ENCODE measurements at regions not wholly inside any gene's neighbourhood (a gene's known extent, or its start where the extent isn't known, plus 50 kb on each side); places are given as distances from the start of the nearest gene placed in this dataset.

- in situ Hi-C loops (cut with HindIII; ENCODE audit: low sequenced_read_pairs) = loop anchor here (10.0 kb wide), 1 partner anchor 206 kb away; no protein-coding TSS in a partner anchor
Measured at GRCh38 chr12:111091051-111091450, 170.7 kb upstream of the MYL2 start.

- in situ Hi-C loops (cut with HindIII; ENCODE audit: low sequenced_read_pairs) = loop anchor here (10.0 kb wide), 1 partner anchor 205 kb away; no protein-coding TSS in a partner anchor
Measured at GRCh38 chr12:111089616-111090015, 169.2 kb upstream of the MYL2 start.

- in situ Hi-C loops (cut with HindIII; ENCODE audit: low sequenced_read_pairs) = no loop called here
Measured at GRCh38 chr12:111088409-111088808, 168.0 kb upstream of the MYL2 start.

- in situ Hi-C loops (cut with HindIII; ENCODE audit: low sequenced_read_pairs) = no loop called here
Measured at GRCh38 chr12:111086947-111087700, 166.7 kb upstream of the MYL2 start.

GRCh38 chr12:111085096-111085495 is 164.7 kb upstream of the MYL2 start:
- in situ Hi-C loops (cut with HindIII; ENCODE audit: low sequenced_read_pairs) = no loop called here

GRCh38 chr12:111084605-111085004 is 164.2 kb upstream of the MYL2 start:
- in situ Hi-C loops (cut with HindIII; ENCODE audit: low sequenced_read_pairs) = loop anchor here (5.0 kb wide), 1 partner anchor 33 kb away; no protein-coding TSS in a partner anchor

GRCh38 chr12:111084158-111084557 is 163.8 kb upstream of the MYL2 start:
- in situ Hi-C loops (cut with HindIII; ENCODE audit: low sequenced_read_pairs) = loop anchor here (5.0 kb wide), 1 partner anchor 33 kb away; no protein-coding TSS in a partner anchor

- in situ Hi-C loops (cut with HindIII; ENCODE audit: low sequenced_read_pairs) = loop anchor here (5.0 kb wide), 1 partner anchor 36 kb away; no protein-coding TSS in a partner anchor
Measured at GRCh38 chr12:111081600-111081999, 161.2 kb upstream of the MYL2 start.

- in situ Hi-C loops (cut with HindIII; ENCODE audit: low sequenced_read_pairs) = no loop called here
Measured at GRCh38 chr12:111078731-111079130, 158.4 kb upstream of the MYL2 start.

GRCh38 chr12:111076611-111077451 is 156.5 kb upstream of the MYL2 start:
- in situ Hi-C loops (cut with HindIII; ENCODE audit: low sequenced_read_pairs) = no loop called here

- in situ Hi-C loops (cut with HindIII; ENCODE audit: low sequenced_read_pairs) = no loop called here
Measured at GRCh38 chr12:111076199-111076598, 155.8 kb upstream of the MYL2 start.

- in situ Hi-C loops (cut with HindIII; ENCODE audit: low sequenced_read_pairs) = no loop called here
Measured at GRCh38 chr12:111074965-111075364, 154.6 kb upstream of the MYL2 start.

- in situ Hi-C loops (cut with HindIII; ENCODE audit: low sequenced_read_pairs) = no loop called here
Measured at GRCh38 chr12:111074559-111074958, 154.2 kb upstream of the MYL2 start.

- in situ Hi-C loops (cut with HindIII; ENCODE audit: low sequenced_read_pairs) = no loop called here
Measured at GRCh38 chr12:111073370-111073769, 153.0 kb upstream of the MYL2 start.

- in situ Hi-C loops (cut with HindIII; ENCODE audit: low sequenced_read_pairs) = no loop called here
Measured at GRCh38 chr12:111072299-111072698, 151.9 kb upstream of the MYL2 start.

- in situ Hi-C loops (cut with HindIII; ENCODE audit: low sequenced_read_pairs) = no loop called here
Measured at GRCh38 chr12:111069886-111070285, 149.5 kb upstream of the MYL2 start.

- in situ Hi-C loops (cut with HindIII; ENCODE audit: low sequenced_read_pairs) = no loop called here
Measured at GRCh38 chr12:111068290-111068689, 147.9 kb upstream of the MYL2 start.

- in situ Hi-C loops (cut with HindIII; ENCODE audit: low sequenced_read_pairs) = no loop called here
Measured at GRCh38 chr12:111067498-111067897, 147.1 kb upstream of the MYL2 start.

GRCh38 chr12:111066744-111067437 is 146.5 kb upstream of the MYL2 start:
- in situ Hi-C loops (cut with HindIII; ENCODE audit: low sequenced_read_pairs) = no loop called here

GRCh38 chr12:111064982-111065381 is 144.6 kb upstream of the MYL2 start:
- in situ Hi-C loops (cut with HindIII; ENCODE audit: low sequenced_read_pairs) = no loop called here

- in situ Hi-C loops (cut with HindIII; ENCODE audit: low sequenced_read_pairs) = no loop called here
Measured at GRCh38 chr12:111064154-111064553, 143.8 kb upstream of the MYL2 start.
